A549 (cell line): ENCODE measurements at regions not wholly inside any gene's neighbourhood (a gene's known extent, or its start where the extent isn't known, plus 50 kb on each side); places are given as distances from the start of the nearest gene placed in this dataset.

Experiments
- ATAC-seq, 2 experiments: fragments of 200-7000 bp in 1 of 2; fragments of >200 bp in 1 of 2; cut with Nextera tagmentation in 1 of 2; cut with Tn5 transposase in 1 of 2; 3 replicates each; pipeline versions ENCODE4 v1.8.0 to v1.9.1; 2018 to 2020; ENCODE audit warnings: mild to moderate bottlenecking in 1 of 2, moderate library complexity in 1 of 2
- CTCF ChIA-PET: fragments of 300-600 bp; sonication (Branson Sonifier 250); formaldehyde crosslinking; extraction: SDS; loops from one replicate; lab custom pipeline; 2021; ENCODE audit warnings: antibody characterized with exemption, inconsistent platforms; lab: Yijun Ruan, JAX
- POLR2A ChIA-PET: fragments of 350-600 bp; formaldehyde crosslinking; extraction: SDS; loops from one replicate; lab custom pipeline; 2021; ENCODE audit warnings: antibody characterized with exemption, inconsistent platforms; lab: Yijun Ruan, JAX
- DNase-seq, 2 experiments: peaks; one replicate each; pipeline versions ENCODE4 v3.0.0 to v3.0.0-alpha.2; 2011 to 2016; ENCODE audit warnings: low read depth in 1 of 2, low spot score in 1 of 2
- FAIRE-seq: peaks from 2 replicates; lab custom pipeline; 2011; peaks lifted over from hg19 to GRCh38; lab: Jason Lieb, UNC
- H3K27ac ChIP-seq, 2 experiments: fragments of >200 bp; sonication (Bioruptor Twin); formaldehyde crosslinking; 3 replicates each; pipeline ENCODE4 v1.5.1; 2016 to 2017
- H3K4me1 ChIP-seq: fragments of >200 bp; sonication (Bioruptor Twin); formaldehyde crosslinking; 3 replicates; pipeline ENCODE4 v1.6.1; 2016
- H3K4me2 ChIP-seq: fragments of >200 bp; sonication (Bioruptor Twin); formaldehyde crosslinking; 3 replicates; pipeline ENCODE4 v1.6.1; 2016
- H3K4me3 ChIP-seq: fragments of >200 bp; sonication (Bioruptor Twin); formaldehyde crosslinking; 3 replicates; pipeline ENCODE4 v1.5.1; 2016
- H3K9me3 ChIP-seq: fragments of >200 bp; sonication (Bioruptor Twin); formaldehyde crosslinking; 3 replicates; pipeline ENCODE4 v1.6.1; 2016
- BHLHE40 ChIP-seq: IDR thresholded peaks from 2 replicates; pipeline ENCODE4 v1.6.1; 2012; ENCODE audit warnings: low read depth, low read length, inconsistent platforms
- CBX8 ChIP-seq: fragments of 200-600 bp; sonication (generic); IDR thresholded peaks from 2 replicates; pipeline ENCODE4 v1.6.1; 2016
- CEBPB ChIP-seq, 2 experiments: fragments of >200 bp in 1 of 2; sonication (Bioruptor Twin) in 1 of 2; formaldehyde crosslinking in 1 of 2; IDR thresholded peaks; 2 replicates each; pipeline ENCODE4 v1.6.1; 2012 to 2016
- CHD4 ChIP-seq: fragments of 200-600 bp; sonication (generic); IDR thresholded peaks from 2 replicates; pipeline ENCODE4 v1.6.1; 2016; ENCODE audit warnings: antibody characterized with exemption, mild to moderate bottlenecking, borderline replicate concordance
- EHF ChIP-seq: fragments of 250-450 bp; sonication (Bioruptor Pico); IDR thresholded peaks from 2 replicates; pipeline ENCODE4 v1.5.0; 2020; ENCODE audit warnings: mild to moderate bottlenecking
- ESRRA ChIP-seq: fragments of 150-350 bp; IDR thresholded peaks from 2 replicates; pipeline ENCODE4 v1.6.1; 2014; ENCODE audit warnings: mild to moderate bottlenecking, low read length, borderline replicate concordance
- FOSB ChIP-seq: fragments of 250-450 bp; sonication (Bioruptor Pico); IDR thresholded peaks from 2 replicates; pipeline ENCODE4 v1.5.0; 2020; ENCODE audit warnings: mild to moderate bottlenecking, moderate library complexity
- FOSL2 ChIP-seq, 2 experiments: fragments of 450-650 bp in 1 of 2; fragments of >200 bp in 1 of 2; sonication (Bioruptor Twin) in 1 of 2; formaldehyde crosslinking; IDR thresholded peaks; 2 replicates each; pipeline versions ENCODE4 v1.5.0 to v1.6.1; 2016 to 2020; ENCODE audit warnings: mild to moderate bottlenecking in 1 of 2, moderate library complexity in 1 of 2
- HDAC2 ChIP-seq: fragments of 200-600 bp; sonication (generic); IDR thresholded peaks from 2 replicates; pipeline ENCODE4 v1.6.1; 2016
- HOXB13 ChIP-seq: fragments of 250-450 bp; sonication (Bioruptor Pico); IDR thresholded peaks from 2 replicates; pipeline ENCODE4 v1.5.0; 2020; ENCODE audit warnings: low read depth, mild to moderate bottlenecking, moderate library complexity
- HOXB5 ChIP-seq: fragments of 250-450 bp; sonication (Bioruptor Pico); IDR thresholded peaks from 2 replicates; pipeline ENCODE4 v1.5.0; 2020; ENCODE audit warnings: mild to moderate bottlenecking, moderate library complexity
- KDM1A ChIP-seq: fragments of 200-600 bp; sonication (generic); IDR thresholded peaks from 2 replicates; pipeline ENCODE4 v1.6.1; 2016; ENCODE audit warnings: low read depth, mild to moderate bottlenecking
- MAFK ChIP-seq: fragments of 450-650 bp; IDR thresholded peaks from 2 replicates; pipeline ENCODE4 v1.6.1; 2014; ENCODE audit not compliant: partially characterized antibody
- NR3C1 ChIP-seq: fragments of >200 bp; sonication (Bioruptor Twin); formaldehyde crosslinking; IDR thresholded peaks from 3 replicates; pipeline ENCODE4 v1.6.1; 2017
- POLR2A ChIP-seq: IDR thresholded peaks from 2 replicates; pipeline ENCODE4 v1.6.1; 2012; ENCODE audit warnings: mild to moderate bottlenecking, low read length
- RAD21 ChIP-seq, 2 experiments: fragments of >200 bp in 1 of 2; sonication (Bioruptor Twin) in 1 of 2; formaldehyde crosslinking in 1 of 2; IDR thresholded peaks in 1 of 2; conservative IDR thresholded peaks in 1 of 2; 2 replicates in 1 of 2; 3 replicates in 1 of 2; pipeline ENCODE4 v1.6.1; 2012 to 2018; ENCODE audit warnings: inconsistent platforms in 1 of 2
- RNF2 ChIP-seq: fragments of 200-600 bp; sonication (generic); IDR thresholded peaks from 2 replicates; pipeline ENCODE4 v1.6.1; 2016; ENCODE audit warnings: low read depth, mild to moderate bottlenecking, antibody characterized with exemption, moderate library complexity, borderline replicate concordance
- SMC3 ChIP-seq: fragments of >200 bp; sonication (Bioruptor Twin); formaldehyde crosslinking; IDR thresholded peaks from 3 replicates; pipeline ENCODE4 v1.6.1; 2018; ENCODE audit warnings: inconsistent platforms
- TFCP2L1 ChIP-seq: fragments of 250-450 bp; sonication (Bioruptor Pico); IDR thresholded peaks from 2 replicates; pipeline ENCODE4 v1.5.0; 2021; ENCODE audit warnings: mild to moderate bottlenecking
- TP53 ChIP-seq: fragments of 250-450 bp; sonication (Bioruptor Pico); IDR thresholded peaks from 2 replicates; pipeline ENCODE4 v1.5.0; 2021; ENCODE audit warnings: mild to moderate bottlenecking, moderate library complexity
- ZFP36 ChIP-seq: fragments of 450-650 bp; IDR thresholded peaks from 2 replicates; pipeline ENCODE4 v1.6.1; 2014; ENCODE audit warnings: borderline replicate concordance; ENCODE audit not compliant: partially characterized antibody
- WGBS: methylation state at CpG from one replicate; pipeline ENCODE4 v1.1.6; 2017; ENCODE audit errors: missing lambda C conversion rate; 5-methylcytosine and 5-hydroxymethylcytosine counted together
- TF ChIP-seq, protein P1 (sequence below): fragments of >200 bp; sonication (Bioruptor Twin); formaldehyde crosslinking; IDR thresholded peaks from 3 replicates; pipeline ENCODE4 v1.6.1; 2016
- TF ChIP-seq, protein P2 (sequence below): fragments of 250-450 bp; sonication (Bioruptor Pico); IDR thresholded peaks from 2 replicates; pipeline ENCODE4 v1.5.0; 2021; ENCODE audit warnings: mild to moderate bottlenecking, moderate library complexity, borderline replicate concordance
- TF ChIP-seq, protein P3 (sequence below): fragments of >200 bp; sonication (Bioruptor Twin); formaldehyde crosslinking; IDR thresholded peaks from 3 replicates; pipeline ENCODE4 v1.5.1; 2016
- TF ChIP-seq, protein P4 (sequence below): IDR thresholded peaks from 2 replicates; pipeline ENCODE4 v1.6.1; 2012
- TF ChIP-seq, protein P5 (sequence below): fragments of 150-350 bp; IDR thresholded peaks from 2 replicates; pipeline ENCODE4 v1.6.1; 2014; ENCODE audit warnings: low read depth, mild to moderate bottlenecking, low read length

DNA sequence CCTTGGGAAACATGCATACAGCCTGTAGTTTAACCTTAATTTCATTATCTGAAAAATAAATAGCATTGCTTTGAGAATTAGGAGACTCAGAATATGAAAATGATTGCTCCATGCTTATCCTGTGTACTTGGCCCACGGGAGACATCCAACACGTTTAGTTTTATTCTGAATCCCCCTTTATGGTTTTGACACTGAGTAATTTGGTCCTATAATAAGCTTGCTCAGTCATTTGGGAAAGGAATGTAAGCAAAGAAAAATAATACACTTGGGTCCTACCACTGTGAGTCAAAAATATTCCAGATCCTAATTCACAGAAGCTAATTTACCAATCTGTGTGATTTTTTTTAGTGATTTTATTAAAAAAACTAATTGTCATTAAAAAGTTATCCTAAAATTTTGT lies 557.3 kb downstream of the USP25 start (continued):
- TF ChIP-seq, protein P1, sequence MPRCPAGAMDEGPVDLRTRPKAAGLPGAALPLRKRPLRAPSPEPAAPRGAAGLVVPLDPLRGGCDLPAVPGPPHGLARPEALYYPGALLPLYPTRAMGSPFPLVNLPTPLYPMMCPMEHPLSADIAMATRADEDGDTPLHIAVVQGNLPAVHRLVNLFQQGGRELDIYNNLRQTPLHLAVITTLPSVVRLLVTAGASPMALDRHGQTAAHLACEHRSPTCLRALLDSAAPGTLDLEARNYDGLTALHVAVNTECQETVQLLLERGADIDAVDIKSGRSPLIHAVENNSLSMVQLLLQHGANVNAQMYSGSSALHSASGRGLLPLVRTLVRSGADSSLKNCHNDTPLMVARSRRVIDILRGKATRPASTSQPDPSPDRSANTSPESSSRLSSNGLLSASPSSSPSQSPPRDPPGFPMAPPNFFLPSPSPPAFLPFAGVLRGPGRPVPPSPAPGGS: no peak
- TF ChIP-seq, protein P2, sequence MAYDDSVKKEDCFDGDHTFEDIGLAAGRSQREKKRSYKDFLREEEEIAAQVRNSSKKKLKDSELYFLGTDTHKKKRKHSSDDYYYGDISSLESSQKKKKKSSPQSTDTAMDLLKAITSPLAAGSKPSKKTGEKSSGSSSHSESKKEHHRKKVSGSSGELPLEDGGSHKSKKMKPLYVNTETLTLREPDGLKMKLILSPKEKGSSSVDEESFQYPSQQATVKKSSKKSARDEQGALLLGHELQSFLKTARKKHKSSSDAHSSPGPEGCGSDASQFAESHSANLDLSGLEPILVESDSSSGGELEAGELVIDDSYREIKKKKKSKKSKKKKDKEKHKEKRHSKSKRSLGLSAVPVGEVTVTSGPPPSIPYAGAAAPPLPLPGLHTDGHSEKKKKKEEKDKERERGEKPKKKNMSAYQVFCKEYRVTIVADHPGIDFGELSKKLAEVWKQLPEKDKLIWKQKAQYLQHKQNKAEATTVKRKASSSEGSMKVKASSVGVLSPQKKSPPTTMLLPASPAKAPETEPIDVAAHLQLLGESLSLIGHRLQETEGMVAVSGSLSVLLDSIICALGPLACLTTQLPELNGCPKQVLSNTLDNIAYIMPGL (CRISPR knock-in tag): no peak
- TF ChIP-seq TP53 (CRISPR knock-in tag) (no peak), HOXB13 (no peak), KDM1A (no peak), EHF (CRISPR knock-in tag) (no peak)
- TF ChIP-seq, protein P3, sequence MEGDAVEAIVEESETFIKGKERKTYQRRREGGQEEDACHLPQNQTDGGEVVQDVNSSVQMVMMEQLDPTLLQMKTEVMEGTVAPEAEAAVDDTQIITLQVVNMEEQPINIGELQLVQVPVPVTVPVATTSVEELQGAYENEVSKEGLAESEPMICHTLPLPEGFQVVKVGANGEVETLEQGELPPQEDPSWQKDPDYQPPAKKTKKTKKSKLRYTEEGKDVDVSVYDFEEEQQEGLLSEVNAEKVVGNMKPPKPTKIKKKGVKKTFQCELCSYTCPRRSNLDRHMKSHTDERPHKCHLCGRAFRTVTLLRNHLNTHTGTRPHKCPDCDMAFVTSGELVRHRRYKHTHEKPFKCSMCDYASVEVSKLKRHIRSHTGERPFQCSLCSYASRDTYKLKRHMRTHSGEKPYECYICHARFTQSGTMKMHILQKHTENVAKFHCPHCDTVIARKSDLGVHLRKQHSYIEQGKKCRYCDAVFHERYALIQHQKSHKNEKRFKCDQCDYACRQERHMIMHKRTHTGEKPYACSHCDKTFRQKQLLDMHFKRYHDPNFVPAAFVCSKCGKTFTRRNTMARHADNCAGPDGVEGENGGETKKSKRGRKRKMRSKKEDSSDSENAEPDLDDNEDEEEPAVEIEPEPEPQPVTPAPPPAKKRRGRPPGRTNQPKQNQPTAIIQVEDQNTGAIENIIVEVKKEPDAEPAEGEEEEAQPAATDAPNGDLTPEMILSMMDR: no peak
- TF ChIP-seq, all 56 proteins: peak for 0

DNA sequence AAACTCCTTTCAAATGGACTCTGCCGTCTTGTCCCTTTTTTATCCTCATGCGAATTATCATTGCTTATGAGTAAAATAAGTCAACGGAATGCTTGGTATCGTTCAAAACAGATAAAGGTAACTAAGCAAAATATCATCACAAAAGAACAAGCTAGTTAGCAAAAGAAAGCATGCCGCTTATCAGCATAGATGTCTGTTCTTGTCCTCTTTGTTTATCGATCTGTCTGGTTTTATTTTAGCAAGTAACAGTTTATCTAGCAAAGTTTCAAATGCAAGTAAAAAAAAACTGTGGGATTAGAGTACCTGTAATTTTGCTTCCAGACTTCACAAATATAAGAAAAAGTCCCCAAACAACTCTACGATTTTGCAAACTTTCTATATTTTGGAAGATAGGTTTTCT lies 561.5 kb downstream of the USP25 start:
- ChIA-PET POLR2A (no interaction called here), CTCF (no interaction called here)
- Histone ChIP-seq H3K4me1 (no peaks in the 10 kb centered on the region), H3K27ac (no peak overlapping the region), H3K4me3 (no peak overlapping the region), H3K9me3 (no peaks in the 10 kb centered on the region)
- FAIRE-seq (no peak), DNase-seq (no peak)
- WGBS: 92% methylated on average over 7 of the region's 7 CpGs
- no peak for TF ChIP-seq BHLHE40
- TF ChIP-seq SMC3: no peak
- no peak for TF ChIP-seq RNF2
- no peak for TF ChIP-seq CBX8
- TF ChIP-seq NR3C1: no peak
- TF ChIP-seq, protein P4, sequence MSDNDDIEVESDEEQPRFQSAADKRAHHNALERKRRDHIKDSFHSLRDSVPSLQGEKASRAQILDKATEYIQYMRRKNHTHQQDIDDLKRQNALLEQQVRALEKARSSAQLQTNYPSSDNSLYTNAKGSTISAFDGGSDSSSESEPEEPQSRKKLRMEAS: no peak
- no peak for TF ChIP-seq HOXB5 (CRISPR knock-in tag)
- no peak for TF ChIP-seq HDAC2
- no peak for TF ChIP-seq MAFK
- no peak for TF ChIP-seq ESRRA
- TF ChIP-seq FOSB (CRISPR knock-in tag): no peak
- no peak for TF ChIP-seq FOSL2 (IDR thresholded peaks at IDR 0.05)
- TF ChIP-seq FOSL2 (CRISPR knock-in tag; IDR thresholded peaks at IDR 0.05): no peak
- TF ChIP-seq, protein P5, sequence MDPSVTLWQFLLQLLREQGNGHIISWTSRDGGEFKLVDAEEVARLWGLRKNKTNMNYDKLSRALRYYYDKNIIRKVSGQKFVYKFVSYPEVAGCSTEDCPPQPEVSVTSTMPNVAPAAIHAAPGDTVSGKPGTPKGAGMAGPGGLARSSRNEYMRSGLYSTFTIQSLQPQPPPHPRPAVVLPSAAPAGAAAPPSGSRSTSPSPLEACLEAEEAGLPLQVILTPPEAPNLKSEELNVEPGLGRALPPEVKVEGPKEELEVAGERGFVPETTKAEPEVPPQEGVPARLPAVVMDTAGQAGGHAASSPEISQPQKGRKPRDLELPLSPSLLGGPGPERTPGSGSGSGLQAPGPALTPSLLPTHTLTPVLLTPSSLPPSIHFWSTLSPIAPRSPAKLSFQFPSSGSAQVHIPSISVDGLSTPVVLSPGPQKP: no peak
- no peak for TF ChIP-seq CHD4
- TF ChIP-seq, all 56 proteins: peak for 0
- no peak for ATAC-seq
- no peak overlapping the region for H3K4me2 ChIP-seq

DNA sequence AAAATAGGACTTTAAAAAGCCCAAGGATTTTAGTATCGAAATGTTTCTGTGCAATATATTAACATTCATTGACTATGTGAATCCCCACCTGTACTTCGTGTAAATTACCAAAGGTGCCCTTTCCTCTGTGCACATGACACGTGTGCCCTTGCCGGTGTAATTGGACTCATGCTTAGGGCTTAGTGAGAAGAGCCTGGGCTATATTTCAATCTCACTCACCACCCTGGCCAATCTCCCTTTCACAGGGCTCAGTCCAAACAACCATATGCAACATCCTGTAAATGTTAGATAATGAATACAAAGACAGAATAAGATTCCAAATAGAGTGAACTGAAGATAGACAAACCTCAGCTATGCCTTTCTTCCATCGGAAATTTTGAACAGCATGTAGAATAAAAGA lies 564.3 kb downstream of the USP25 start:
- no peak overlapping the region for H3K4me3 ChIP-seq
- CTCF ChIA-PET: no interaction called here

More for the DNA sequence above, 564.3 kb downstream of the USP25 start:
- no peak for DNase-seq
- TF ChIP-seq FOSB (CRISPR knock-in tag) (no peak), SMC3 (no peak), RNF2 (no peak), ESRRA (no peak), FOSL2 (IDR thresholded peaks at IDR 0.05) (no peak), FOSL2 (CRISPR knock-in tag; IDR thresholded peaks at IDR 0.05) (no peak), POLR2A (no peak), TFCP2L1 (CRISPR knock-in tag) (no peak), RAD21 (conservative IDR thresholded peaks at IDR 0.05 in 1 of 2, IDR thresholded peaks at IDR 0.05 in 1 of 2) (no peak), ZFP36 (no peak), CEBPB (IDR thresholded peaks at IDR 0.05) (no peak), KDM1A (no peak), HOXB5 (CRISPR knock-in tag) (no peak)
- TF ChIP-seq, protein P4: no peak
- TF ChIP-seq, protein P5: no peak
- FAIRE-seq: no peak
- Histone ChIP-seq H3K9me3 (no peaks in the 10 kb centered on the region), H3K4me1 (no peaks in the 10 kb centered on the region), H3K27ac (no peak overlapping the region), H3K4me2 (no peak overlapping the region)
- POLR2A ChIA-PET: no interaction called here
- no peak for ATAC-seq
- WGBS: 81% methylated on average over 5 of the region's 5 CpGs
